ENCODE measurements at regions not wholly inside any gene's neighbourhood (a gene's known extent, or its start where the extent isn't known, plus 50 kb on each side); places are given as distances from the start of the nearest gene placed in this dataset.
A peak's percentile ranks its signal among the peaks of the same experiment; 100 is the strongest.

DNA sequence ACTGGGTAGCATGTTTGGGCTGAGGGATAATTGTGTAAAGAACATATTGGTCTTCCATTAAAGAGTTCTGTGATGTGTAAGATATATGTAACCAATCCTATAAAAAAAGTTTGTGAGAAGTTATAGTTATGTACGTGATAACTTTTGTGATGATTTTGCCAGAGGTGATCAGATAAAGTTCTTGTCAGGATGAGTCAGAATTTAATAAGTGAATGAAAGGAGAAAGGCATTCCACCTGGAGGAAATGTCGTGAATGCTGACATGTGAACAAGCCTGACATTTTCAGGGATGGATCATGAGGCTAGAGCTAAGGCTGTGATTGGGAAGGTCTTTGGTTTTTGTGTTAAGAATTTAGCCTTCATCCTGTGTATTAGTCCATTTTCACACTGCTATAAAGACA lies 241.5 kb downstream of the SNAPC1 start:
- no peak overlapping the region for H2AK5ac ChIP-seq (ENCODE audit: low read length, severe bottlenecking)
- no peak overlapping the region for H2BK12ac ChIP-seq (ENCODE audit: low read length in 2 of 2)
- H3K18ac ChIP-seq (ENCODE audit: low read depth in 1 of 2, low read length in 2 of 2), result no peak overlapping the region
- H2AFZ ChIP-seq (ENCODE audit: low read depth, low read length), result no peak overlapping the region
- H2BK5ac ChIP-seq (ENCODE audit: low read depth, low read length, poor library complexity, severe bottlenecking), result no peak overlapping the region
- no peak overlapping the region for H2BK15ac ChIP-seq (ENCODE audit: low read depth, poor library complexity, severe bottlenecking)
- no peaks in the 10 kb centered on the region for H3K4me1 ChIP-seq (ENCODE audit: control insufficient read depth, insufficient read depth, low read depth, low read length)
- H3K36me3 ChIP-seq (ENCODE audit: control insufficient read depth in 1 of 2, insufficient read depth in 2 of 2, low read depth in 1 of 2, low read length in 2 of 2), result no peaks in the 10 kb centered on the region
- no peaks in the 10 kb centered on the region for H3K27me3 ChIP-seq (ENCODE audit: control insufficient read depth in 1 of 2, insufficient read depth in 1 of 2, low read length in 2 of 2)
- H3K27ac ChIP-seq (ENCODE audit: low read length, poor library complexity, severe bottlenecking), result no peak overlapping the region
- no peak overlapping the region for H3K4me3 ChIP-seq (ENCODE audit: insufficient read depth in 1 of 2, low read depth in 1 of 2, low read length in 2 of 2)
- H3K23ac ChIP-seq (ENCODE audit: low read length in 2 of 2), result no peak overlapping the region
- no peak for DNase-seq
- H2BK120ac ChIP-seq (ENCODE audit: low read depth, low read length), result no peak overlapping the region
- WGBS, result 51% methylated on average over 2 of the region's 2 CpGs
- no peak overlapping the region for H3K4ac ChIP-seq (ENCODE audit: low read depth in 1 of 2, low read length in 2 of 2)
- H3K4me2 ChIP-seq (ENCODE audit: low read length, poor library complexity, severe bottlenecking), result no peak overlapping the region
- no peak overlapping the region for H3K14ac ChIP-seq (ENCODE audit: low read length in 2 of 2)
- H4K91ac ChIP-seq (ENCODE audit: low read length), result no peak overlapping the region
- peaks cover 3% of the 10 kb centered on the region for H3K9me3 ChIP-seq (ENCODE audit: control insufficient read depth, low read length)
- H3K9ac ChIP-seq (ENCODE audit: low read length), result no peak overlapping the region
- peaks cover 4% of the 10 kb centered on the region for H3K79me1 ChIP-seq (replicated peaks; ENCODE audit: low read length, poor library complexity, severe bottlenecking)
- no peak overlapping the region for H4K8ac ChIP-seq (ENCODE audit: low read length)

DNA sequence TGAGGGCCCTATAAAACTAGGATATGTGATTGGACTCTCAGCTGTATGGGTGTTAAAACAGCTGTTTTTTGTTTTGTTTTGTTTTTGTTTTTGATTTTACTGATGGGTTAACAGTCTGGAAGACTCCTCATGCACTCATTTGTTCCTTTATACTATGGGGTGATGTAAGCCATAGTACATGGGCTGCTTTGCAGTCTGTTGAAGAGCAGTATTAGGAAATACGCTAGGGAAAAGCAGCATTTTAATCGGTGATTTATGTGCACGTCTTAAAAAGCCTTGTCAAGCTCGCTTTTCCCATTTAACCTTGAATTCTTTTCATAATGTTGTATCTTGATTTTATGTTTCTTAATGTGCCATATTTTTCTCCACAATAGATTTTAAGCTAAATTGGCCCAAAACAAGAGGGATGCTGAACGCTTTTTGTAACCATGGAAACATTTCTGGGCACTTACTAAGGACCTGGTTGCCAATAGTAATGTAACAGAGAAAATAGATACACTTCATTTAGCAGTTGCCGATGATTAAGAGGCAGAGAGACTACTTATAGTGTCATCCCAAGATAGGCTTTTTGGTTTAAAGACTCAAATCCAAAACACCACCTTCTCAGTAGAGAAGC lies 244.0 kb downstream of the SNAPC1 start:
- H3K14ac ChIP-seq (ENCODE audit: low read length in 2 of 2), result no peak overlapping the region
- no peak overlapping the region for H3K18ac ChIP-seq (ENCODE audit: low read depth in 1 of 2, low read length in 2 of 2)
- H2BK5ac ChIP-seq (ENCODE audit: low read depth, low read length, poor library complexity, severe bottlenecking), result no peak overlapping the region
- H2AFZ ChIP-seq (ENCODE audit: low read depth, low read length), result no peak overlapping the region
- no peak overlapping the region for H2AK5ac ChIP-seq (ENCODE audit: low read length, severe bottlenecking)
- H3K79me1 ChIP-seq (replicated peaks; ENCODE audit: low read length, poor library complexity, severe bottlenecking), result peaks cover 4% of the 10 kb centered on the region
- H3K4ac ChIP-seq (ENCODE audit: low read depth in 1 of 2, low read length in 2 of 2), result no peak overlapping the region
- no peak overlapping the region for H4K91ac ChIP-seq (ENCODE audit: low read length)
- no peak overlapping the region for H3K4me3 ChIP-seq (ENCODE audit: insufficient read depth in 1 of 2, low read depth in 1 of 2, low read length in 2 of 2)
- H3K36me3 ChIP-seq (ENCODE audit: control insufficient read depth in 1 of 2, insufficient read depth in 2 of 2, low read depth in 1 of 2, low read length in 2 of 2), result no peaks in the 10 kb centered on the region
- H3K9me3 ChIP-seq (ENCODE audit: control insufficient read depth, low read length), result peaks cover 3% of the 10 kb centered on the region
- no peak overlapping the region for H2BK120ac ChIP-seq (ENCODE audit: low read depth, low read length)
- H3K4me1 ChIP-seq (ENCODE audit: control insufficient read depth, insufficient read depth, low read depth, low read length), result no peaks in the 10 kb centered on the region
- H2BK12ac ChIP-seq (ENCODE audit: low read length in 2 of 2), result no peak overlapping the region
- H3K27me3 ChIP-seq (ENCODE audit: control insufficient read depth in 1 of 2, insufficient read depth in 1 of 2, low read length in 2 of 2), result no peaks in the 10 kb centered on the region
- no peak overlapping the region for H4K8ac ChIP-seq (ENCODE audit: low read length)
- WGBS, result 80% methylated on average over 1 of the region's 6 CpGs
- DNase-seq, result no peak
- no peak overlapping the region for H3K4me2 ChIP-seq (ENCODE audit: low read length, poor library complexity, severe bottlenecking)
- H3K9ac ChIP-seq (ENCODE audit: low read length), result no peak overlapping the region
- no peak overlapping the region for H3K27ac ChIP-seq (ENCODE audit: low read length, poor library complexity, severe bottlenecking)
- no peak overlapping the region for H2BK15ac ChIP-seq (ENCODE audit: low read depth, poor library complexity, severe bottlenecking)
- no peak overlapping the region for H3K23ac ChIP-seq (ENCODE audit: low read length in 2 of 2)

DNA sequence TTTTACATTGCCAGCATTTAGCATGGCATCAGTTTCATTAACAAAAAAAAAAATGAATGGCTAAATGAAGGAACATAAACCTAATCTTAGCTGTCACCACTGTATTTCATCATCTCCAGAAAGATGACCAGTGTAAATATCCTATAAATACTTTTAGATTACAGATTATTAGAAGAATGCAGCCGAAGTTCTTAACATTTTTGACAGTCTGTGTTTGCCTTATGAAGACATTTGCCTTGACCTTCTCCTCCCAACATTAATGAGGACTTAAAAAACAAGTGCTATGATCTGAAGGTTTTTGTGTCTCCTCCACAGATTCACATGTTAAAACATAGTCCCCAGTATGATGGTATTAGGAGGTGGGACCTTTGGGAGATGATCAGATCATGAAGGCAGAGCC lies 253.0 kb downstream of the SNAPC1 start:
- Histone ChIP-seq H3K4me3 (ENCODE audit: insufficient read depth in 1 of 2, low read depth in 1 of 2, low read length in 2 of 2) (no peak overlapping the region), H2AK5ac (ENCODE audit: low read length, severe bottlenecking) (no peak overlapping the region), H2BK5ac (ENCODE audit: low read depth, low read length, poor library complexity, severe bottlenecking) (no peak overlapping the region), H4K91ac (ENCODE audit: low read length) (no peak overlapping the region), H2BK12ac (ENCODE audit: low read length in 2 of 2) (no peak overlapping the region), H3K9me3 (ENCODE audit: control insufficient read depth, low read length) (no peaks in the 10 kb centered on the region), H3K27me3 (ENCODE audit: control insufficient read depth in 1 of 2, insufficient read depth in 1 of 2, low read length in 2 of 2) (peaks cover 0 to 6% of the 10 kb centered on the region in 2 experiments), H3K4ac (ENCODE audit: low read depth in 1 of 2, low read length in 2 of 2) (no peak overlapping the region), H3K23ac (ENCODE audit: low read length in 2 of 2) (no peak overlapping the region), H3K4me2 (ENCODE audit: low read length, poor library complexity, severe bottlenecking) (no peak overlapping the region), H3K4me1 (ENCODE audit: control insufficient read depth, insufficient read depth, low read depth, low read length) (peaks cover 3% of the 10 kb centered on the region), H3K18ac (ENCODE audit: low read depth in 1 of 2, low read length in 2 of 2) (no peak overlapping the region), H3K14ac (ENCODE audit: low read length in 2 of 2) (no peak overlapping the region), H4K8ac (ENCODE audit: low read length) (no peak overlapping the region), H3K79me1 (replicated peaks; ENCODE audit: low read length, poor library complexity, severe bottlenecking) (peaks cover 3% of the 10 kb centered on the region), H2AFZ (ENCODE audit: low read depth, low read length) (no peak overlapping the region), H3K9ac (ENCODE audit: low read length) (no peak overlapping the region), H3K36me3 (ENCODE audit: control insufficient read depth in 1 of 2, insufficient read depth in 2 of 2, low read depth in 1 of 2, low read length in 2 of 2) (no peaks in the 10 kb centered on the region), H2BK120ac (ENCODE audit: low read depth, low read length) (no peak overlapping the region), H2BK15ac (ENCODE audit: low read depth, poor library complexity, severe bottlenecking) (no peak overlapping the region), H3K27ac (ENCODE audit: low read length, poor library complexity, severe bottlenecking) (peak overlapping the region; percentile 75)
- DNase-seq, result no peak
- WGBS, result no CpG with 5 or more reads among the region's 1 CpG

DNA sequence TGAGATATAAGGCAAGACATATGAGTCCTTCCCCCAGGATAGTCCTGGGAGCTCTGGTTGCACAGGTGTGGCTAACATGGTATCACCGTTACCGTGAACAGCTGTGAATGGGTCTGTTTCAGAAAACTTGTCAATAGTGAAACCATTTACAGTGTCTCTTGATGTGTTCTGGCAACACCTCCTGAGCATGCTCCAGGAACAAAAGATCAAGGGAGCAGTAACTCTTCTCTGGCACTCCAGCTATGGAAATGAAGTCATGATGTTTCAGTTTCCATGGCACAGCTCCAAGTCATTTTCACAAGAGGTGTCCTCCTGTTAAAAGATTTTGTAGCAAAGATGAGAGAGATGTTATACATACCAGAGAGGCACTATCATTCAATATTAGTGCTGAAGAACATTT lies 253.7 kb downstream of the SNAPC1 start:
- H2BK120ac ChIP-seq (ENCODE audit: low read depth, low read length), result no peak overlapping the region
- no peak overlapping the region for H3K4ac ChIP-seq (ENCODE audit: low read depth in 1 of 2, low read length in 2 of 2)
- no peak overlapping the region for H2BK15ac ChIP-seq (ENCODE audit: low read depth, poor library complexity, severe bottlenecking)
- no peak overlapping the region for H2AK5ac ChIP-seq (ENCODE audit: low read length, severe bottlenecking)
- H3K4me2 ChIP-seq (ENCODE audit: low read length, poor library complexity, severe bottlenecking), result no peak overlapping the region
- H3K9ac ChIP-seq (ENCODE audit: low read length), result no peak overlapping the region
- DNase-seq, result no peak
- H3K79me1 ChIP-seq (replicated peaks; ENCODE audit: low read length, poor library complexity, severe bottlenecking), result peaks cover 4% of the 10 kb centered on the region
- no peak overlapping the region for H3K23ac ChIP-seq (ENCODE audit: low read length in 2 of 2)
- H3K18ac ChIP-seq (ENCODE audit: low read depth in 1 of 2, low read length in 2 of 2), result no peak overlapping the region
- H3K9me3 ChIP-seq (ENCODE audit: control insufficient read depth, low read length), result no peaks in the 10 kb centered on the region
- no peak overlapping the region for H4K91ac ChIP-seq (ENCODE audit: low read length)
- no peaks in the 10 kb centered on the region for H3K36me3 ChIP-seq (ENCODE audit: control insufficient read depth in 1 of 2, insufficient read depth in 2 of 2, low read depth in 1 of 2, low read length in 2 of 2)
- H2BK12ac ChIP-seq (ENCODE audit: low read length in 2 of 2), result no peak overlapping the region
- no peak overlapping the region for H3K14ac ChIP-seq (ENCODE audit: low read length in 2 of 2)
- WGBS, result 84% methylated on average over 2 of the region's 2 CpGs
- no peak overlapping the region for H2AFZ ChIP-seq (ENCODE audit: low read depth, low read length)
- no peak overlapping the region for H2BK5ac ChIP-seq (ENCODE audit: low read depth, low read length, poor library complexity, severe bottlenecking)
- H3K4me1 ChIP-seq (ENCODE audit: control insufficient read depth, insufficient read depth, low read depth, low read length), result peaks cover 3% of the 10 kb centered on the region
- H3K27ac ChIP-seq (ENCODE audit: low read length, poor library complexity, severe bottlenecking), result peak overlapping the region; percentile 73
- peak overlapping the region in 1 of 2 experiments; percentile 37 for H3K4me3 ChIP-seq (ENCODE audit: insufficient read depth in 1 of 2, low read depth in 1 of 2, low read length in 2 of 2)
- H4K8ac ChIP-seq (ENCODE audit: low read length), result no peak overlapping the region
- peaks cover 0 to 6% of the 10 kb centered on the region in 2 experiments for H3K27me3 ChIP-seq (ENCODE audit: control insufficient read depth in 1 of 2, insufficient read depth in 1 of 2, low read length in 2 of 2)

All from mesenchymal stem cell (in vitro differentiated cells and primary cell).